Fibroblast of upper back skin (primary cell): ENCODE measurements at regions not wholly inside any gene's neighbourhood (a gene's known extent, or its start where the extent isn't known, plus 50 kb on each side); places are given as distances from the start of the nearest gene placed in this dataset.

Experiments
- DNase-seq: peaks from one replicate; pipeline ENCODE4 v3.0.0-alpha.2; 2013

DNA sequence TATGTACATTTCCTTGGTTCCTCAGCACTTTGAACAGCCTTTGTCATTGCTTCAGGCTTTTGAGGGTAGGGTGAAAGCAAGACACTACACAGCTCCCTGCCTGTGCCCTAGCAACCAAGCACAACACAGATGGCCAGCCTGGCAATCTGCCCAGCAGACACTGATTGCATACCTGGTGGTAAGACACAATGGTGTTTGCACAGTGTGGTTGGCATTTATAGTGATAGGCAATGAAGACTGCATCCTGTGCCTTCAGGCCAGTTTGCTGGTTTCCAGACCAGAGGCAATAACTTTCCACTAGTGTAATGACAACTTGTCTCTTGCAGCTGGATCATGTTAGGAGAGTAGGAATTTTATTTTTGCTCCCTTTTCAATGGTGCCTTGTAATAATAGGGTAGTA lies 144.5 kb upstream of the TNC start:
- DNase-seq = peak; percentile 82

DNA sequence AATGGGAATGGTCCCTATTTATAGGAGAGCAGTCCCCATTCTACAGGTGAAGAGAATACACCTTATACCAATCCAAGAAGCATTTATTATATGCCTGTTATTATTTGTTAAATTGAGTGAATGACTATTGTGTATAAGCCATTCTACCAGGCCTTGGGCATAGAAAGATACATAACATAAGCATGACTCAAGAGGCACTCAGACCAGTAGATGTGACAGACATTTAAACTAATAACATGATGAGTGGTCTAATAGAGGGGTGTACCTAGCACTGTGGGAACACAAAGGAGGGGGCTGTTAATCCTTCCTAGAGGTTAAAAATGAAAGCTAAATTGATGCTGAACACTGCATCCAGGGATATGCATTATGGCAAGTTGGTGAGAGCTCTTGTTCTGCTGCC lies 145.0 kb upstream of the TNC start:
- no peak for DNase-seq

DNA sequence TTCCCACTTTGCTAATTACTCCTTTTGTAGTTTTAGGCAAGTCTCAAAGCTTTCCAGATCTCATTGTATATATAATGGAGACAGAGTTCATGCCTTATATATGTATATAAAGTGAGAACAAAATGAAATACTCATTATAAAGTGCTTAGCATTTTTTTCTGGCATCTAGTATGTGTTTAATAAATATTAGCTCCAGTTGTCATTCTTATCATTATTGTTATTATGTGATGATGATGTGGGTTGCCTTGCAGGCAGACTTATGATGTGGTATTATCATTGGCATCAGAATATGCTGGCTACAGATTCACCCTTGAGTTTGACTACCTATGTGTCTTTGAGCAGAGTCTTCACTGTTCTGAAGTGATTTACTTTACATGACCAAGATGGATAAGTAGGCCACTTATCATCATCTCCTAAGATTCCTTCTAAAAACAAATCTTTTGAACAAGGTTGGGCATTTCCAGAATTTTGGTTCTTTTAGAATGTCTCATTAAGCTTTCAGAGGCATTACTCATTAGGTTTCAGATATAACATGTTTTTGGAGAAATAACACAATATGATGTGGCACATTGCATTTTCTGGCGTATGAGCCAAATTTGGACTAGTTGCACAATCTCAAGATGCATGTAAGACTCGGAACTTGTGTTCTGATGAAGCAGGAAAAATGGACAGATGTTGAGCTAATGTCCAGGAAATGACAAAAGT lies 145.6 kb upstream of the TNC start:
- peak; percentile 82 for DNase-seq

DNA sequence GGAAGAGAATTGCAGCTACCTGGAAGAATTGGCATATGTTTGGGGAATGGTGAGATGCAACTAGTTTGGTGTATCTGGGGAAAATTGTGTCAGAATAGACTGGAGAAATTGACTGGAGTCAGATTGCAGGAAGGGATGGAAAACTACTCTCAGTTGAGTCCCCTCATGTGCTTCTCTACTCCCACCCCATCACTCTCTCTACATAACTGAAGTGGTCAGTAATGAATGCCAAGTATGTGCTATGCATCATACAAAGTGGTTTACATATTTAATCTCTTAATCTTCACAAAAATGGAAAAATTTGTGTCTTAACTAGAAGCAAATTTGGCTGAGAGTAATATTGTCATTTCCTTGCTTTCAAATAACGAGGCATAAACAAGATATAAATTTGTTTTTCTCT lies 146.4 kb upstream of the TNC start:
- DNase-seq = peak; percentile 90

DNA sequence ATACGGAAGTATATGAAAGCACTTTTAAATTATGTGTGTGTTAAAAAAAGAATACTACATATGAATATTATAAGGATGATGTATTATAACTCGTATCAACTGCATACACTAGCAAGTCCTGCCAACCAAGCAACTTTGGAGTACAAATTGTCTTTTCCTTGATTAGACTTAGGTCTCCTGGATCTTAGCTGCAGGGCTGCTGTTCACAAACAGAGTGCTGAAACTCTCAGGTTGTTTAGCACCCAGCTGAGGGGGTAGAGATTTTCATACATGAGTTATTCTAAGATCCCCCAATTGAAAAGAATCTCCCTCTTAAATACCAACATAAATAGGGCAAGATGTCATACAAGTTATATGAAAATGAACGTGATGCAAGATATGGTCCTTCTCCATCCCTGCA lies 149.8 kb upstream of the TNC start:
- DNase-seq = peak; percentile 48

DNA sequence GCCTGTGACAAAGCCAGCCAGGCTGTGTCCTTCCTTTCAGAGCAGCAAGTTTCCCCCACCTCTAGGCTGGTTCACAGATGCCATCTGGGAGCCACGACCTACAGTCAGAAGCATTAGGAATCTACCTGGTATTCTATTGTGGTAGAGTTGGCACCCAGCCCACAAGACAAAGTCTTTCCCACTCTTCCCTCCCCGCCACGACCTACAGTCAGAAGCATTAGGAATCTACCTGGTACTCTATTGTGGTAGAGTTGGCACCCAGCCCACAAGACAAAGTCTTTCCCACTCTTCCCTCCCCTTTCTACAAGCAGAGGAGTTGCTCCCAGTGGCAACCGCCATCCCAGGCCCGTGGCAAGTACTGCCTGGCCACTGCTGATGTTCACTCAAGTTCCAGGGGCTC lies 157.8 kb upstream of the TNC start:
- no peak for DNase-seq

DNA sequence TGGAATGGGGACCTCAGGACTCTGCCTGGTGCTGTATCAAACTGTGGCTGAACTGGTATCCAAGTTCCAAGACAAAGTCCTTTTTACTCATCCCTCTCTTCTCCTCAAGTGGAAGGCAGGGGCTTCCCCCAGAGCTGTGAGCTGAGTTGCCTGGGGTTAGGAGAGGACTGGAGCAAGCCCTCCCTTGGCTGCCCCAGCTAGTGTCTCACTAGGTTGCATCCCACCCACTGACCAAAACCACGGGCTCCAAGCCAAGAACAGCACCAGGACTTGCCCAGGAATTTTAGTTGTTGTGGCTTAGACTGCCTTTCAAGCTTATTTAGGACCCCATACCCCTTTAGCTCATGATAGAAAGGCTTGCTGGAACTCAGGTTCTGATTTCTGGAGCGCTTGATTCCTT lies 158.7 kb upstream of the TNC start:
- peak; percentile 82 for DNase-seq

DNA sequence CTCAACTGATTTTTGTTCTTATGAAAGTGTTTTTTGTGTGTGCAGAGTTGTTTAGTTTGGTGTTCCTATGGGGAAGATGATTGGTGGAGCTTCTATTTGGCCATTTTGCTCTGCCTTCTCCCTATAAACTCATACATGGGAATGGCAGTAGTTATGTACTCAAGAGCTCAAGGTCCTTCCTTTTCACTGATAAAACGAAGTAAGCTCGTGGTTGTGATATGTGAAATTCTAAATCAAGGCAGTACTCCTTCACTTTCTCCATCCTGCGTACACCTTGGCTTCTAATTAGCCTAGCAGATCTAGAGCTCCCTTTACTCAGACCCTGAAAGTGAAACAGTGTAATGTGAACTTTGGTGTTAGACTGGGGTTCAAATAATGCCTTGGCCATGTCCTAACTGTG lies 159.3 kb upstream of the TNC start:
- DNase-seq = no peak

DNA sequence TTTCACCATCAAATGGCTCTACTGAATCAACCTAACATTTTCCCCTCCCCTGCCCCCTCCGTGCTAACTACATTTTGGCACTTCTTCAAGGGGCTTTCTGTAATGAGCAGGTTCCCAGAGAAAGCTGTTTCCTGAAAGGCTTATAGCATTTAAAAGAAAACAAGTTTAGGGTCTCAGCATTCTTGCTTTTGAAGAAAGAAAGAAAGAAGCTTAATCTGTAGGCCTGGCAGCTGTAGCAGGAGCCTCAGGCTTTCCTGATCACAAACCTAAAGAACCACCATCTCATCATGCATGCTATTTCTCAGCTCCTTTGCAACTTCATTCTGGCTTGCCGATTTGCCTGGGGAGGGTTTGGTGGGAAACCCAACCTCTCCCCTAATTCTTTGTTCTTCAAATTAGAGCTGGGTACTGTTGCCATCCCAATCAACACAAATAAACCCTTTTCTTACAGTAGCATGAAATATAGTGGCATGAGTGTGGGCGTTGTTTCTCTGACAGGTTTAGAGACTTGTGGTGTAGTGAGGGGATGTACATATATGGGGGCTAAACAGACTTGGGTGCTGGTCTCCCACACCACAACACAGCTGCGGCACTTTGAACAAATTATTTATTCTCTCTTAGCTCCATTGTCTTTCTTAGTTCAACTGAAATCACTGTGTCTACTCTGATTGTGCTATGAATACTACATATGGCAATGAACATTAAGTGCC lies 160.5 kb upstream of the TNC start:
- no peak for DNase-seq

DNA sequence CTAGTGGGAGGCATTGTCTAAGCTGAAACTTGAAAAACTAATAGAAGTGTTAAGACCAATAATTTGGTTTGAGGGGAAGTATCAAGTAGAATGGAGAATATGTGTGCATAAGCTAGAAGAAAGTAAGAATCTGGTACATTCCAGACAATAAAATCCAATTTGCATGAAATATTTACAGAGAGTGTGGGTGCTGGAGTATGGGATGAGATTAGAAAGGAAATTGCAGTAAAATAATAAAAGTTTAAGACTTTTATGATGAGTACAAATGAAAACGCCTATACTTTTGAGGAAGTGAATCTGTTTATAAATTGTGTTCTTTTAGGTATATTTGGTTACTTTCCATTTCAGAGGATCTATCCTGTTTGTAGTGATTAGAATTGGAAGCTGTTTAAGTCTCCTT lies 165.4 kb upstream of the TNC start:
- no peak for DNase-seq

DNA sequence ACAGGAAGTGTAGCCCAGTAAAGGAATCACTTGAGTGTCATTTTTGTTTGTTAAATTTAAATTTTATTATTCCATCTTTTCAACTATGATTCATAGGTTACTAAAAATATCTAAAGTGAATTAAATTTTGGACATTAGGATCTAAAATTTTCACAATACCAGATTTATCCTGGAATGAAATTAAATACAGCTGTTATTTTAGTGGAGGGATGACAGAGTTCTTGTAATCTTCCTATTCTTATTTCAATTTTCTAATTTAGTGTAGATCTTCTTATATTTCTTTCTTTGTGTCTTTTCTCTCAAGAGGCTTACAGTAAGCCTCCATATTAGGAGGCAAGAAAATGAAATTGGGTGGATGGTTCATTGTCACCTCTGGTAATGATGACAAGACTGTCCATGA lies 167.9 kb upstream of the TNC start:
- no peak for DNase-seq

DNA sequence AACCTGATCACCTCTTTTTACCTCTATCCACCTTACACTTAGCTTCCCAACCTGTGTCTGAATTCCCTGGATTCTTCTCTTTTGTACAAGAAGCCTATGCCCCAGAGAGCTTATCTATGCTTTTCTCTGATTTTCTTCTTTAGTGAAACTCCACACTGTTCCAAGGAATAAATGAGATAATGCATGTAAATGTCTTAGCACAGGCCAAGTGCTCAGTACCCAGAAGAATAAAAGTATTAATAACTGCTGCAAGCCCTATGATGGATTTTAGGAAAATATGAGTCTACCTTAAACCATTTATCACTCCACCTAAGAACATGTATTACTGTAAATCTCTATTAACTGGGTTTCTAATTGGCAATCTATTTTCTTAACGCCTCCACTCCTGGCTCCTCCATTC lies 168.5 kb upstream of the TNC start:
- DNase-seq = no peak

DNA sequence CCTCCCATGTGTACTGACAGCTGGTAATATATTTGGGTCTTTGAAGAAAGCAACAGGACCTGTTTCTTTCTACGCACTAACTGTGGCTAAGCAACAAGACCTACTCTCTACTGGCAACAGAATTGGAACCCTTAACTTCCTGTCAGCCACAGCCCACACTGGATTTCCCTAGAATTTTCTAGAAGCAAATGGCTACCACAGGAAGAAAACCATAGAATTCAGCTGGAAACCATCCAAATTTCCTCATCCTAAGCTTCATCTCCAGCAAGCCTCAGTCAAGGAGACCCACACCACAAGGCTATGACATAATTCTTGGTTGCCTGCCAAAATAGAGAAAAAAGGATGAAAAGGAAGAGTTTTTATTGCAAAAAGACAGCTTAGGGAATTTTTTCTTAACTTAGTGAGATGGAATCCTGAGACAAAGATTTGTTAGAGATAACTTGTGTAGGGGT lies 171.8 kb upstream of the TNC start:
- DNase-seq = peak; percentile 95

DNA sequence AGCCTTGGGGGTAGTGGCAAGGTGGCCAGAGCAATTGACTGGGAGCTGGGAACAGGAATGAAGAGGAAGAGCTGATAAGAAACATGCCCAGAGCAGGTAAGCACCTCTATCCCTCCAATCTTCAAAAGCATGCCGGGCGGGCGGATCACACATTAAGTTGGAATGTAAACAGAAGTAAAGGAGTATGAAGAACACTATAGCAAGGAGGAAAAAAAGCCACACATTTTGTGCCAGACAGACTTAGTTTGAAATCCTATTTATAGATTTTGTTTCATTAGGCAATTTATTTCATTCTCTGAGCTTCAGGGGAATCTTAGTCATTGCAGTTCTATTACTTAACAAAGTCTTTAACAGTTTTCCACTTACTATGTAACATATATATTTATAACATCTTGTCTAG lies 173.9 kb upstream of the TNC start:
- peak; percentile 58 for DNase-seq

DNA sequence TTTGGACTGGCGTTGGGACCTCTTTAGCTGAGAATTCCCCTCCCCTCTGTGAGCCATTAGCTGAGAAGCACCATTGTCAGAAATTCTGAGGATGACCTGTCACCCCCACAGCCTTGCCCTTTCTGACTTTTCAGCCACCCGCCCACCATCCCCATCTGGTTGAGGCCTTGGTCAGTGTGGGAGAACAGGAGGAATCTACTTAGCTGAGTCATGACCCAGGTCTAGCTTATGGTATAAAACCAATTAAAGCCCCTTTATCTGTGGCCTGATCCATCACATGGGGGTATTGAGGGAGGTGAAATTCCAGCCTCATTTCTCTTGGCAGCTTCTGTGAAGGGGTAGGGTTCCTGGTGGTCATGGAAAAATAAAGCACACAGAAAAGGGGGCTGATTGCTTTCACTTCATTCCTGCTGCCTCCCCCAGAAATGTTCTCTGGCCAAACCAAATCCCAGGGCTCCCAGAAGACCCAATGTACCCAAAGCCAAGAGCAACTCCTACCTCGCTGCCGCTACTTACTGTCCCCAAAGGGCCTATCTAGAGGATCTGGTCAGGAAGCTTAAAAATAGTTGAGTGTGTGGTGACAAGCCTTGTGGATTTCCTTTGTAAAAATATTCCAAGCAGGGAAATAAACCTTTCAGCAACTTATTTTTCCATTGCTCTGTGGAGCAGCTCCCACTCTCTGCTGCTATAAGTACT lies 174.8 kb upstream of the TNC start:
- peak; percentile 49 for DNase-seq

DNA sequence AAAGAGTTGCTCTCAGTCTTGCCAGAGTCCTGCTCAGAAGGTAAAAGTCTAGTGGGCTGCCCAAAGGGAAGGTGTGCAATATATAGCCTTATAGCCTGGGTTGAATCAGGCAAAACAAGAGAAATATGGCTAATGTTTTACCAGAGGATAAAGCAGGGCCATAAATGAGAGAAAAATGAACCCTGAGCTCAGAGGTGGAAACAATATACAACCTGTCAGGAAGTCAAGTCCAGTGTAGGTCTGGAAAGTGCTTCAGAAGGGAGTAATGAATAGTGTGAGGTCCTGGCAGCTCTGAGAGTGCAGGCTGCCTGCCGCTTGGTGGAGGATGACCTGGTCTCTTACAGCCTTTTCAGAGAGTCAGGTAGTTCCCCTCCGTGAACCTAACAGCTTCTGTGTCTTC lies 177.8 kb upstream of the TNC start:
- no peak for DNase-seq

DNA sequence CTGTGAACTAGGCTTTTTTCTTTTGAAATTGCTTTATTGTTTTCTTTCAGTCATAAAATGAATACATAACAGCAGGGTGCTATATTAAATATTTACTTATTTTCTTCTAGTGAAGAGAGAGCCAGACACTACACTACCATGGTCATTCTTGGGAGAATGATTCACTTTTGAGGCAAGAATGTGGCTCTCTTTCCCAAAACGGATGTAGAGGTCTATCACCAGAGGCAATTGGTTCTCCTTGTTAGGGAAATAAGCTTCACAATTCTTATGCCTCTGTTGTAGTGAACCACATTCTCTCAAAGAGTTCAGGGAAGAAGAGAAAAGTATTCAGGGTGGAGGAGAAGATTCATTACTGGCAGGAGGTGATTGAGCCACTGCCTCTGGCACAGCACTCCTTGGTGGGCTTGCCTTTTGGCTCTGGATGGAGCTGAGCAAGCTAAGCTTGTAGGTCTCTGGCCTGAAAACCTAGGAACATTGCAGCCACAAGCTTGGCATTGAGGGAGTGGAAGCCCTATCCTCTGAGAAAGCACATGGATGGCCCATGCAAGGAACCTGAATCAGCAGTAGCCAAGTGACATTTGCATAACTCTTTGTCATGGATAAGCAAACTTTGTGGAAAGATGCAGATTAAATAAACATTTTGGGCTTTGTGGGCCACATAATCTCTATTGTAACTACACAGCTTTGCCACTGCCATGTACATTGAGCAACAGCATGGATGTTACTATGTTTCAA lies 179.0 kb upstream of the TNC start:
- peak; percentile 21 for DNase-seq

DNA sequence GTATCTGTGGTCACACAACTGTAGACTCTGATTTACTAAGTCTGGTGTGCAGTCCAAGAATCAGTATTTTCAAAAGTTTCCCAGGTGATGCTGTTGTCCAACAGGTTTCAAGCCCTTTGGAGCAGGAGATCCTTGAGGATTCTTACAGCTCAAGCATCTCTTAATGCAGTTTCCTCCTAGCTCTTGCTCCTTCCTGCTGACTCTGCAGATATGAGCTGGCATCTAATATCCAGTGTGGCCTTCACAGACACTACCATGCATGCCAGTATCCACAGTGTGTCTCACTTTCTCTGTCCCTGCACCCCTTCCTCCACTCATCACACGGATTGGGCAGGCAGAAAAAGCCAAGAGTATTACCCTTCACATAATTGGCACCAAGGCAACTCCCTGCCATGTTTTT lies 182.2 kb upstream of the TNC start:
- no peak for DNase-seq

DNA sequence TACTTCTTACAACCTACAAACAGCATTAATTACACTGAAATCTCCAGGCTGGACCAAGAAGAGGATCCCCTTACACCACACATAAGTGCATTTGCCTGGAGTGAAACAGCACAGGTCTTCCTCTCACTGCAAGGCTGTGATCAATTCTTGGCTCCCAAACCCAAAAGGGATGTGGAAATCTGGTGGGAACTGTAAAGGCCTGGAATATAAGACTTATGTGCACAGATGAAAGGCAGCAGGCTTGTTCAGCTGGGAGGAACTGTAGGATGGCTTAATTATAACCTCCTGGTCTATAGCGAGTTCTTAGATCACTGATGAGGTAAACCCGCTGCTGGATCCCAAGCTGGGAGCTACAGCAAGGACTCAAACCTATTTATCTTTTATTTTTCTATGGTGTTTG lies 182.9 kb upstream of the TNC start:
- DNase-seq = peak; percentile 83

DNA sequence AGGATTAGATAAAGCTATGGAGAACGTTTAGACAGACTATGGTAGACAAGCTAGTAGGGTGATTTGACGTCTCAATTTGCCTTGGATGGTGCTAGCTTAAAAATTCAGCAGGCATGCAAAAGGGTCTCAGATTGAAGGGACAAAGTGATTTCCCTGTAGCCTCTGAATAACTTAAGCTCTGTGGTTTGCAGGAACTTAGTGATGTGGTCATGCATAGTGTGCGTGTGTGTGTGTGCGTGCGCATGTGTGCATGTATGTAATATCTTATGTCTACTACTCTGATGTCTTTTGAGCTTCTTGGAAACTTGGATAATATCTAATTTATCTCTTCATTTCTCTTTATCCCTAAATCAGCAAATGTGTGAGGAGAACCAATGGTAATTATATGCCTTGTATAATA lies 183.6 kb upstream of the TNC start:
- peak; percentile 31 for DNase-seq

DNA sequence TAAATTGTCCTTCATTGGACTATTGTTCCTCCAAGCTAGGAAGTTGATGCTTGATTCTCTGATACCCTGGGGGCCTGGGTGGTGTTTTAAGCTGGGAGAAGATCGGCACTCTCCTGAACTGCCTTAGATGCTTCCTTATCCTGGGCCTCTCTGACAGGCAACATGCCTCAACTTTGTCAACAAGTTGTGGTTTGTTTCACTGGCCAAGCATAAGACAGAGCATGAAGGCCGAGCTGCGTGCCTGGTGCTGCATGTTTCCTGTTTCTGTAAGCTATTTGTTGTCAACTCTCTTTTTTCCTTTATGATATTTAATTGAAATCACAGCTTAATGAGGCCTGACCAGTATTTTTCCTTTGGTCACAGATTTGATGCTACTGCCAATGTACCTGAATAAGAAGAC lies 187.6 kb upstream of the TNC start:
- no peak for DNase-seq

DNA sequence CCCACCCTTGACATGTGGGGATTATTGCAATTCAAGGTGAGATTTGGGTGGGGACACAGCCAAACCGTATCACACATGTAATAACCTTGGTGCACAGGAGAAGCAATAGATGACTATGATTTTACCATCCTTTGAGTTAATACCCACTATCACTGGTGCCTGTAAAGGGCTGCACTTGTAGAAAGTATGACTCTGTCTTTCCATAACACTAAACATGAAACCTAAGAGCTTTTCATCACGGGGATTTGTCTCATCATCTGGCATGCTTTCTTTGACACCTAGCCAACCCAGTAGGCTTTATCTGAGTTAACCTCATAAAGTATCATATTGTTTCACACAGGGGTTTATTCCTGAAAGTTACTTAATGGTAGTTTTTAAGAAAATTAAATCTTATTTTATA lies 188.9 kb upstream of the TNC start:
- peak; percentile 50 for DNase-seq

DNA sequence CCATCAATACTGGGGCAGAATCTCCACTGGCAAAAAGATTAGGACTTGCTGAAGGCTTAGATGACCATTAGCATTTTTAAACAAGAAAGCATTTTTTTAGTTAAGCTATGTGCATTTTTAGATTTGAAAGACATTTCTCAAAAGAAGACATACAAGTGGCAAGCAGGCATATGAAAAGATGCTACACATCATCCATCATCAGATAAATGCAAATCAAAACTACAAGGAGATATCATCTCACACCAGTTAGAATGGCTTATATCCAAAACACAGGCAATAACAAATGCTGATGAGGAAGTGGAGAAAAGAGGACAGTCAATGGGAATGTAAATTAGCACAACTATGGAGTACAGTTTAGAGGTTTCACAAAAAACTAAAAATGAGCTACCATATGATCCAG lies 195.6 kb upstream of the TNC start:
- no peak for DNase-seq

DNA sequence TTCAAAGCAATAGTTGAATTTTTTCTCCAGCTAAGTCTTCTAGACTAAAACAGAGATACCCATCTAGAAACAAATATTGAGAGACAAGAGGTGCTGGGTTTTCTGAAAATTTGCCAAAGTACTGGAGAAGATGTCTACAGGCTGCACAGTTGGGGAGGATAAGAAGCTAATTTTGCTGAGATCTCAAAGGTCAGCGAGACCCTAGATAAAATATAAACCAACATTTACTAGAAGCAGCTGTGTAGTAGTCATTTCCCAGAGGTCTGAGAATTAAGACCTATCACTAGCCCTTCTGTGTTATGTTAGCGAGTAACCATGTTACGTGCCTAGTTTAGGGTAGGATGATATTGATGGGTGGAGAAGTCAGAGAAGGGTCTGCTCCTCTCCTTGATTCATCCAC lies 208.5 kb upstream of the TNC start:
- no peak for DNase-seq
